ENCODE measurements at regions not wholly inside any gene's neighbourhood (a gene's known extent, or its start where the extent isn't known, plus 50 kb on each side); places are given as distances from the start of the nearest gene placed in this dataset.
"Not testable (repeated sequence)": the region's sequence is repeated elsewhere in the genome, so short reads cannot be mapped to it uniquely, and the experiment has no call there.

DNA sequence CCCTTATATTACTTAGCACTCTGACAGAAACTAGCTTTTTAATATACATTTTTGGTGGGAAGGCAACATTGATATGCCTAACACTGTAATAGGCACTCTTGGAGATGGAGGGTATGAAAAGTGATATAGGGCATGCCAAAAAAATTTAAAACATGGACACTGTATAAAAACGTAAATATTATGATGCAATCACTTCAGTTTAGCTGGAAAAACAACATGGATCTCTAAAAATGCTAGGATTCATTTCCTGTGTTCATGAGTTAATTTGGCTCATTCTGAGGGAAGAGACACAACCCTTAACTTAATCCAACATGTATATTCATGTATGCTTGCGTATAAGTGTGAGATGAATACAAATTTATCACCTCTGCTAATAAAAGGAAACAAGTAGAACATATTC, 157.3 kb upstream of the TFAP2D start:
- Histone ChIP-seq H4K20me1 (ENCODE audit: insufficient read depth, low read length) (no peaks in the 10 kb centered on the region), H3K4me1 (ENCODE audit: low read length) (no peaks in the 10 kb centered on the region), H3K27me3 (ENCODE audit: low read depth, low read length) (no peaks in the 10 kb centered on the region), H3K79me2 (ENCODE audit: low read length) (no peaks in the 10 kb centered on the region), H3K9ac (ENCODE audit: low read length) (no peak overlapping the region), H3K4me2 (ENCODE audit: low read length) (no peak overlapping the region), H3K36me3 (replicated peaks; ENCODE audit: low read depth, low read length) (no peaks in the 10 kb centered on the region), H3K4me3 (ENCODE audit: low read length) (no peak overlapping the region), H3K27ac (ENCODE audit: low read length) (no peak overlapping the region), H2AFZ (ENCODE audit: low read depth, low read length) (no peak overlapping the region), H3K9me3 (ENCODE audit: insufficient read depth, low read length) (no peaks in the 10 kb centered on the region; the same call in 1 of the 2 replicates)
- TF ChIP-seq EZH2phosphoT487 (IDR thresholded peaks at IDR 0.05; ENCODE audit: low read depth) = no peak
- TF ChIP-seq CTCF (IDR thresholded peaks at IDR 0.05; ENCODE audit: low read depth, low read length) = no peak

DNA sequence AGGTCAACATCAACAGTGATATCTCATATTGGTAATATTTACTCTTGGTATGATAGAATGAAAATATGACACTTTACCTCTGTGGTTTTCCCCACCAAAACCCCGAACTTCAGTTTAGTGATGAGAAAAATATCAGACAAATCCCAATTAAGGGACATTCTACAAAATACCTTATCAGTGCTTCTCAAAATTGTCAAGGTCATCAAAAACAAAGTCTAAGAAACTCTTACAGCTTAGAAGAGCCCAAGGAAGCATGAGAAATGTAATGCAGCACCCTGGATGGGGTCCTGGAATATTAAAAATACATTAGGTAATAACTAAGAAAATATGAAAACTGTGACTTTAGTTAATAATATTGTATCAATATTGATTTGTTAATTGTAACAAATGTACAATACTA, 148.3 kb upstream of the TFAP2D start:
- no peaks in the 10 kb centered on the region for H4K20me1 ChIP-seq (ENCODE audit: insufficient read depth, low read length)
- TF ChIP-seq EZH2phosphoT487 (IDR thresholded peaks at IDR 0.05; ENCODE audit: low read depth) (no peak), CTCF (IDR thresholded peaks at IDR 0.05; ENCODE audit: low read depth, low read length) (no peak)
- H3K4me1 ChIP-seq (ENCODE audit: low read length) = peaks cover 3% of the 10 kb centered on the region; the same call in 1 of the 2 replicates
- H3K27ac ChIP-seq (ENCODE audit: low read length) = no peak overlapping the region
- no peak overlapping the region for H2AFZ ChIP-seq (ENCODE audit: low read depth, low read length)
- no peaks in the 10 kb centered on the region for H3K27me3 ChIP-seq (ENCODE audit: low read depth, low read length)
- no peak overlapping the region for H3K4me2 ChIP-seq (ENCODE audit: low read length)
- no peaks in the 10 kb centered on the region for H3K36me3 ChIP-seq (replicated peaks; ENCODE audit: low read depth, low read length)
- no peaks in the 10 kb centered on the region for H3K79me2 ChIP-seq (ENCODE audit: low read length)
- H3K9me3 ChIP-seq (ENCODE audit: insufficient read depth, low read length) = no peaks in the 10 kb centered on the region
- no peak overlapping the region for H3K4me3 ChIP-seq (ENCODE audit: low read length)
- H3K9ac ChIP-seq (ENCODE audit: low read length) = no peak overlapping the region

- H3K4me3 ChIP-seq (ENCODE audit: low read length); H3K27me3 ChIP-seq (ENCODE audit: low read depth, low read length); H3K27ac ChIP-seq (ENCODE audit: low read length); H3K9me3 ChIP-seq (ENCODE audit: insufficient read depth, low read length); H3K36me3 ChIP-seq (replicated peaks; ENCODE audit: low read depth, low read length); H4K20me1 ChIP-seq (ENCODE audit: insufficient read depth, low read length); H3K79me2 ChIP-seq (ENCODE audit: low read length); H3K4me1 ChIP-seq (ENCODE audit: low read length); H2AFZ ChIP-seq (ENCODE audit: low read depth, low read length); H3K4me2 ChIP-seq (ENCODE audit: low read length); H3K9ac ChIP-seq (ENCODE audit: low read length): not testable (repeated sequence)
These were observed 142.1 kb upstream of the TFAP2D start for GRCh38 chr6:50571230-50571629.

DNA sequence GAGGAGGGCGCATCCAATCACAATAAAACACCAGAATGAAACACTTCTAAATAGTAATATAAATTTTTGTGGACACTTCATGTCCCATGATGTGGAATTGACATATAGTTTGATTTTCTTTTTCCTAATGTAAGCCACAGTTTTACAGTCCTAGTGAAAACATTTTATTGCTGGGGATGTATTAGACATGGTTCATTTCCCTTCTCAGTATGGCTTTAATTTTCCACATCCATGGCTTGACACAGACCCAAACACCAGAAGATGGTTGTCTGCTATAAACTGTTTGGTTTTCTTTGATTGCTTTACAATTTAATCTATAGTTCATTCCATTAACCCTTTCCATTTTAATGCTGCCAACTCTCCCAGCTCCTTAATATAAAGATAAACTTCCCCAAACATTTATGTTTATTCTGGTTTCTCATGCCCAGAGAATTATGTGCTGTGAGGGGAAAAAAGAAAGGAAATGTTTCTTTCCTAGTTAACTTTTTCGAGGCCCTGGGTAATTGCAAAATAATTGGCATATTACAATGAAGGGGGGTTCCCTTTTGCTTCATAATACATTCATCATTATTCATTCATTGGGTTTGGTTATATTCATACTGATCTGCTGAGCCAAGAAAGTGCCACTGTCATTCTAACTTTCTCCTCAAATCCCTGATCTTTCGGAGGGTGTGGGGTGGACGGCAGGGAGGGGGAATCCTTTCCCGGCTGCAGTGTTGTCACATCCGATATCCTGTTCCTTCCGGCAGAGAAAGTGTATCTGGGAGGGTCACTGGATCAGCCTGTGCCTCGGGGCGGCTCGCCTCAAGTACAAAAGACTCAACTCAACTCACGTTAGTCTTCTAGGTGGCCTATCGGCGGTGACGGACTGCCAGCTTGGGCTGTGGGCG, 127.6 kb upstream of the TFAP2D start:
- Histone ChIP-seq H3K36me3 (replicated peaks; ENCODE audit: low read depth, low read length) (no peaks in the 10 kb centered on the region), H3K79me2 (ENCODE audit: low read length) (no peaks in the 10 kb centered on the region), H2AFZ (ENCODE audit: low read depth, low read length) (no peak overlapping the region), H3K9ac (ENCODE audit: low read length) (no peak overlapping the region), H3K4me2 (ENCODE audit: low read length) (no peak overlapping the region), H3K27ac (ENCODE audit: low read length) (no peak overlapping the region), H4K20me1 (ENCODE audit: insufficient read depth, low read length) (no peaks in the 10 kb centered on the region), H3K27me3 (ENCODE audit: low read depth, low read length) (no peaks in the 10 kb centered on the region), H3K9me3 (ENCODE audit: insufficient read depth, low read length) (no peaks in the 10 kb centered on the region), H3K4me1 (ENCODE audit: low read length) (no peaks in the 10 kb centered on the region), H3K4me3 (ENCODE audit: low read length) (no peak overlapping the region)
- TF ChIP-seq CTCF (IDR thresholded peaks at IDR 0.05; ENCODE audit: low read depth, low read length) (no peak), EZH2phosphoT487 (IDR thresholded peaks at IDR 0.05; ENCODE audit: low read depth) (no peak)
